Esophagus squamous epithelium (tissue), 4 donors: ENCODE measurements at regions not wholly inside any gene's neighbourhood (a gene's known extent, or its start where the extent isn't known, plus 50 kb on each side); places are given as distances from the start of the nearest gene placed in this dataset.

ENCODE experiments used
- CTCF ChIP-seq, 6 experiments: fragments of 450-650 bp in 4 of 6; fragments of 200-600 bp in 2 of 6; sonication (generic) in 2 of 6; IDR thresholded peaks; one replicate each; pipeline ENCODE4 v1.5.1; 2016 to 2019; ENCODE audit warnings: antibody characterized with exemption in 6 of 6, mild to moderate bottlenecking in 4 of 6, moderate library complexity in 4 of 6
- POLR2A ChIP-seq, 4 donors: fragments of 450-650 bp; IDR thresholded peaks; one replicate each; pipeline ENCODE4 v1.6.1; 2017; ENCODE audit warnings: antibody characterized with exemption in 4 of 4, mild to moderate bottlenecking in 4 of 4, moderate library complexity in 3 of 4

- no peak for TF ChIP-seq CTCF (IDR thresholded peaks at IDR 0.05)
- no peak for TF ChIP-seq POLR2A (IDR thresholded peaks at IDR 0.05)
Measured at GRCh38 chr3:70433091-70433490, 120.7 kb upstream of the MDFIC2 start.
